HG02642 (cell line): ENCODE measurements at regions not wholly inside any gene's neighbourhood (a gene's known extent, or its start where the extent isn't known, plus 50 kb on each side); places are given as distances from the start of the nearest gene placed in this dataset.

Source experiments
- ATAC-seq: cut with Tn5 transposase; IDR thresholded peaks from one replicate; pipeline ENCODE4 v1.9.1; 2021; ENCODE audit warnings: mild to moderate bottlenecking; ENCODE audit not compliant: unreplicated experiment, poor library complexity

GRCh38 chrY:15593476-15594160 is 1069.3 kb downstream of the NLGN4Y start:
- ATAC-seq: no peak

GRCh38 chrY:15594179-15594578 is 1069.8 kb downstream of the NLGN4Y start:
- ATAC-seq: no peak

GRCh38 chrY:15600565-15600964 is 1076.2 kb downstream of the NLGN4Y start:
- no peak for ATAC-seq

GRCh38 chrY:15624370-15624769 is 1100.0 kb downstream of the NLGN4Y start:
- ATAC-seq: no peak

- no peak for ATAC-seq
These were observed 1100.6 kb downstream of the NLGN4Y start for GRCh38 chrY:15624928-15625327.

- ATAC-seq: no peak
These were observed 1123.9 kb downstream of the NLGN4Y start for GRCh38 chrY:15648198-15648597.

GRCh38 chrY:15650056-15650455 is 1125.7 kb downstream of the NLGN4Y start:
- no peak for ATAC-seq

- no peak for ATAC-seq
These were observed 1164.2 kb downstream of the NLGN4Y start for GRCh38 chrY:15688531-15688930.

GRCh38 chrY:15689994-15690393 is 1165.7 kb downstream of the NLGN4Y start:
- ATAC-seq: no peak

GRCh38 chrY:15702131-15702530 is 1177.8 kb downstream of the NLGN4Y start:
- no peak for ATAC-seq

GRCh38 chrY:15704906-15705305 is 1180.6 kb downstream of the NLGN4Y start:
- ATAC-seq: no peak

- no peak for ATAC-seq
These were observed 1225.5 kb downstream of the NLGN4Y start for GRCh38 chrY:15749533-15750433.

GRCh38 chrY:15751001-15751400 is 1226.7 kb downstream of the NLGN4Y start:
- no peak for ATAC-seq

- no peak for ATAC-seq
These were observed 1231.9 kb downstream of the NLGN4Y start for GRCh38 chrY:15756266-15756665.

GRCh38 chrY:15773579-15773978 is 1249.2 kb downstream of the NLGN4Y start:
- no peak for ATAC-seq

- ATAC-seq: no peak
These were observed 1251.6 kb downstream of the NLGN4Y start for GRCh38 chrY:15775880-15776279.

- no peak for ATAC-seq
These were observed 1255.6 kb downstream of the NLGN4Y start for GRCh38 chrY:15779891-15780290.

GRCh38 chrY:15800021-15800420 is 1275.7 kb downstream of the NLGN4Y start:
- ATAC-seq: no peak

- no peak for ATAC-seq
These were observed 1281.7 kb downstream of the NLGN4Y start for GRCh38 chrY:15805985-15806384.

GRCh38 chrY:15814241-15814640 is 1289.9 kb downstream of the NLGN4Y start:
- ATAC-seq: no peak
